ENCODE measurements at regions not wholly inside any gene's neighbourhood (a gene's known extent, or its start where the extent isn't known, plus 50 kb on each side); places are given as distances from the start of the nearest gene placed in this dataset.

DNA sequence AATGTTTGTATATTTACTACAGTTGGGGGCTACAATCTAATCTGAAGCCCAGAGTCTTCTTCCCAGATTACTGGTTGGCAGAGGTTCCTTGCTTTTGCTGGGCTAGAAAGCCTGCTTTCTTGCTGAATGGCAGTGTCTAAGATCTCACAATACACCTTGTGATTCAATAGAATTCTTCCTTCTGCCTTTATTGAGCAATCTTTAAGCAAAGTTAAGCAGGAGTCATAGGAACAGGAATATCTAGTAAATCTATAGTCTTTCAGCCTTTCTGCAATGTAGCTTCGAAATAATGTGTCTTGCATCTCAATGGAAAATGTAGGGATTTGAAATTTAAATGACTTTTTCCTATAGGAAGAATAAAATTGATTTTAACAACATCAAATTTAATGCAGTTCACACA, 346.1 kb downstream of the SLITRK1 start:
- Histone ChIP-seq H3K27me3 (ENCODE audit: control insufficient read depth, insufficient read depth, low read length) (no peaks in the 10 kb centered on the region), H3K36me3 (ENCODE audit: control insufficient read depth, insufficient read depth, low read length) (no peaks in the 10 kb centered on the region), H3K4me3 (ENCODE audit: low read depth, low read length) (no peak overlapping the region)
- no peak for TF ChIP-seq CTCF (IDR thresholded peaks at IDR 0.05; ENCODE audit: insufficient read depth, low read length, poor library complexity, severe bottlenecking)
- no peak for DNase-seq (ENCODE audit: low read depth)

DNA sequence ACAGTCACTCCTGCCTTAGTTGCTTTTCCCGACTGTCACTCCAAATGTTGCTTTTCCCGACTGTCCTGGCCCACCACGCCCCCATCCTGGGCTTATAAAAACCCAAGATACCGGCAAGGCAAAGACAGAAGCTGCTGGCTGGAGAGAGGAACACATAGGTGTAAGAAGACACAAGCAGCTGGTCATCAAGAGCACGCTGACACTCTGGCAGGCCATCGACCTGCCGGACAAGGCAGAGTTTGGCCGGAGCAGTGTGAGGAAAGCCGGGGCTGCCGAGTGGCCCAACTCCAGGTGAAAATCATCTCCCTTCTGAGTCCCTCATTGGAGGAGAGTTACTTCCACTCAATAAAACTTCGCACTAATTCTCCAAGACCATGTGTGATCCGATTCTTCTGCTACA, 349.5 kb downstream of the SLITRK1 start:
- no peak overlapping the region for H3K4me3 ChIP-seq (ENCODE audit: low read depth, low read length)
- no peaks in the 10 kb centered on the region for H3K27me3 ChIP-seq (ENCODE audit: control insufficient read depth, insufficient read depth, low read length)
- DNase-seq (ENCODE audit: low read depth), result no peak
- no peaks in the 10 kb centered on the region for H3K36me3 ChIP-seq (ENCODE audit: control insufficient read depth, insufficient read depth, low read length)
- no peak for TF ChIP-seq CTCF (IDR thresholded peaks at IDR 0.05; ENCODE audit: insufficient read depth, low read length, poor library complexity, severe bottlenecking)

DNA sequence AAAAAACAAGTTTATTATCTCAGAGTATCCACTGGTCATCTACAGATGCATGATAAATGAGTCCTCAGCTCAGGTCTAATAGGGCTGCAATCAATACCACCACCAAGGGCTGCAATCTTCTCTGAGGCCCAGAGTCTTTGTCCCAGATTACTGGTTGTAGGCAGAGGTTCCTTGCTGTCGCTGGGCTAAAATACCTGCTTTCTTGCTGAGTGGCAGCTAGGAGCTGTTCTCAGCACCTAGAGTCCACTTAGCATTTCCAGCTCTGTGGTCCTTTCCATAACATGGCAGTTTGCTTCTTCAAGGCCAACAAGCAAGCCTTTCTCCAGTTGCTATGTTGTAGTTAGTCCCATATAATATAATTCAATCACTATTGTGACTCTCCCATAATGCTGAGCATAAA, 351.3 kb downstream of the SLITRK1 start:
- H3K4me3 ChIP-seq (ENCODE audit: low read depth, low read length), result no peak overlapping the region
- H3K27me3 ChIP-seq (ENCODE audit: control insufficient read depth, insufficient read depth, low read length), result no peaks in the 10 kb centered on the region
- H3K36me3 ChIP-seq (ENCODE audit: control insufficient read depth, insufficient read depth, low read length), result no peaks in the 10 kb centered on the region
- no peak for TF ChIP-seq CTCF (IDR thresholded peaks at IDR 0.05; ENCODE audit: insufficient read depth, low read length, poor library complexity, severe bottlenecking)
- no peak for DNase-seq (ENCODE audit: low read depth)

DNA sequence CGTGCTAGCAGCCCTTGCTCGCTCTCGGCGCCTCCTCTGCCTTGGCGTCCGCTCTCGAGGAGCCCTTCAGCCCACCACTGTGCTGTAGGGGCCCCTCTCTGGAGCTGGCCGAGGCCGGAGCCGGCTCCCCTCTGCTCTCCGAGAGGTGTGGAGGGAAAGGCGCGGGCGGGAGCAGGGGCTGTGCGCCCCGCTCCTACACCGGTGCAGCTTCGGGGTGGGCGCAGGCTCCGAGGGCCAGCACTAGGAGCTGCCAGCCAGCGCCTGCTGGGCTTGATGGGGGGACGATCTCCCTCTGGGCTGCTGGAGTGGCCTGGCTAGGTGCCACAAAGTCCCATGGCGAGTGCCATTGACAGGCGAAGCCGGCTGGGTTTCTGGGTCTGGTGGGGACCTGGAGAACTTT, 365.5 kb downstream of the SLITRK1 start:
- Histone ChIP-seq H3K36me3 (ENCODE audit: control insufficient read depth, insufficient read depth, low read length) (no peaks in the 10 kb centered on the region), H3K27me3 (ENCODE audit: control insufficient read depth, insufficient read depth, low read length) (no peaks in the 10 kb centered on the region), H3K4me3 (ENCODE audit: low read depth, low read length) (no peak overlapping the region)
- DNase-seq (ENCODE audit: low read depth), result no peak
- no peak for TF ChIP-seq CTCF (IDR thresholded peaks at IDR 0.05; ENCODE audit: insufficient read depth, low read length, poor library complexity, severe bottlenecking)

- H3K4me3 ChIP-seq (ENCODE audit: low read depth, low read length), result no peak overlapping the region
- H3K27me3 ChIP-seq (ENCODE audit: control insufficient read depth, insufficient read depth, low read length), result no peaks in the 10 kb centered on the region
- no peak for DNase-seq (ENCODE audit: low read depth)
- no peak for TF ChIP-seq CTCF (IDR thresholded peaks at IDR 0.05; ENCODE audit: insufficient read depth, low read length, poor library complexity, severe bottlenecking)
- H3K36me3 ChIP-seq (ENCODE audit: control insufficient read depth, insufficient read depth, low read length), result no peaks in the 10 kb centered on the region
Measured at GRCh38 chr13:83515268-83516015, 366.8 kb downstream of the SLITRK1 start.

GRCh38 chr13:83508771-83509301, 373.4 kb downstream of the SLITRK1 start:
- TF ChIP-seq CTCF (IDR thresholded peaks at IDR 0.05; ENCODE audit: insufficient read depth, low read length, poor library complexity, severe bottlenecking), result no peak
- DNase-seq (ENCODE audit: low read depth), result no peak
- Histone ChIP-seq H3K36me3 (ENCODE audit: control insufficient read depth, insufficient read depth, low read length) (no peaks in the 10 kb centered on the region), H3K27me3 (ENCODE audit: control insufficient read depth, insufficient read depth, low read length) (no peaks in the 10 kb centered on the region), H3K4me3 (ENCODE audit: low read depth, low read length) (no peak overlapping the region)
